ENCODE measurements at regions not wholly inside any gene's neighbourhood (a gene's known extent, or its start where the extent isn't known, plus 50 kb on each side); places are given as distances from the start of the nearest gene placed in this dataset.

DNA sequence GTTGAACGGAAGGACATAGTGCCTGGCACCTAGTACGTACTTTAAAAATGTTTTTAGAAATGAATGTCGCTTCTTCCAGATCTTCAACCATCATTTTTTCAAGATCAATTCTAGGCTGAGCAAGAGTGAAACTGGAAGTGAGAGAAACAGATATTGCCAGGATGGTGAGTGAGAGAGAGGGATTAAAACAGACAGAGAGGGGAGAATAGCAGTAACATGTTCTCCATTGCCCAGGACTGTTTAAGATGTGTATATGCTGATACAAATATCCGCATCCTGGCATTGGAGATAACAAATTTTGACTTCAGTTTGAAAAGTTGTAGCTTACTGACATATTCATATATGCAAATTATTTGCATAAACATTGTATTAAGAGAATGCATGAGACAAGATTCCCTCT lies 1156.1 kb downstream of the TBL1XR1 start:
- WGBS (ENCODE audit: low lambda C conversion rate) = 67% methylated on average over 4 of the region's 4 CpGs
- TF ChIP-seq RFX5 (IDR thresholded peaks at IDR 0.05; ENCODE audit: low read length) (no peak), ELF1 (IDR thresholded peaks at IDR 0.05) (no peak), RXRA (IDR thresholded peaks at IDR 0.05; ENCODE audit: borderline replicate concordance, low read depth) (no peak), GABPA (IDR thresholded peaks at IDR 0.05; ENCODE audit: low read depth) (no peak), MXI1 (IDR thresholded peaks at IDR 0.05; ENCODE audit: low read depth, low read length) (no peak), CHD2 (IDR thresholded peaks at IDR 0.05; ENCODE audit: low read length, partially characterized antibody) (no peak), SIN3A (IDR thresholded peaks at IDR 0.05; ENCODE audit: borderline replicate concordance, low read depth, low read length) (no peak), GATA2 (CRISPR knock-in tag; IDR thresholded peaks at IDR 0.05) (no peak), TAF1 (IDR thresholded peaks at IDR 0.05; ENCODE audit: borderline replicate concordance, low read depth, low read length) (no peak), MAX (IDR thresholded peaks at IDR 0.05; ENCODE audit: low read depth) (no peak), EP300 (IDR thresholded peaks at IDR 0.05; ENCODE audit: borderline replicate concordance in 1 of 2, low read depth in 1 of 2, low read length in 1 of 2) (no peak), POLR2AphosphoS5 (IDR thresholded peaks at IDR 0.05; ENCODE audit: low read depth, low read length) (no peak), FOXM1 (IDR thresholded peaks at IDR 0.05; ENCODE audit: low read depth) (no peak), JUND (IDR thresholded peaks at IDR 0.05) (no peak), TEAD4 (IDR thresholded peaks at IDR 0.05; ENCODE audit: borderline replicate concordance, insufficient read depth) (no peak)
- TF ChIP-seq, protein P1, sequence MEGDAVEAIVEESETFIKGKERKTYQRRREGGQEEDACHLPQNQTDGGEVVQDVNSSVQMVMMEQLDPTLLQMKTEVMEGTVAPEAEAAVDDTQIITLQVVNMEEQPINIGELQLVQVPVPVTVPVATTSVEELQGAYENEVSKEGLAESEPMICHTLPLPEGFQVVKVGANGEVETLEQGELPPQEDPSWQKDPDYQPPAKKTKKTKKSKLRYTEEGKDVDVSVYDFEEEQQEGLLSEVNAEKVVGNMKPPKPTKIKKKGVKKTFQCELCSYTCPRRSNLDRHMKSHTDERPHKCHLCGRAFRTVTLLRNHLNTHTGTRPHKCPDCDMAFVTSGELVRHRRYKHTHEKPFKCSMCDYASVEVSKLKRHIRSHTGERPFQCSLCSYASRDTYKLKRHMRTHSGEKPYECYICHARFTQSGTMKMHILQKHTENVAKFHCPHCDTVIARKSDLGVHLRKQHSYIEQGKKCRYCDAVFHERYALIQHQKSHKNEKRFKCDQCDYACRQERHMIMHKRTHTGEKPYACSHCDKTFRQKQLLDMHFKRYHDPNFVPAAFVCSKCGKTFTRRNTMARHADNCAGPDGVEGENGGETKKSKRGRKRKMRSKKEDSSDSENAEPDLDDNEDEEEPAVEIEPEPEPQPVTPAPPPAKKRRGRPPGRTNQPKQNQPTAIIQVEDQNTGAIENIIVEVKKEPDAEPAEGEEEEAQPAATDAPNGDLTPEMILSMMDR (IDR thresholded peaks at IDR 0.05) = no peak
- TF ChIP-seq, protein P2, sequence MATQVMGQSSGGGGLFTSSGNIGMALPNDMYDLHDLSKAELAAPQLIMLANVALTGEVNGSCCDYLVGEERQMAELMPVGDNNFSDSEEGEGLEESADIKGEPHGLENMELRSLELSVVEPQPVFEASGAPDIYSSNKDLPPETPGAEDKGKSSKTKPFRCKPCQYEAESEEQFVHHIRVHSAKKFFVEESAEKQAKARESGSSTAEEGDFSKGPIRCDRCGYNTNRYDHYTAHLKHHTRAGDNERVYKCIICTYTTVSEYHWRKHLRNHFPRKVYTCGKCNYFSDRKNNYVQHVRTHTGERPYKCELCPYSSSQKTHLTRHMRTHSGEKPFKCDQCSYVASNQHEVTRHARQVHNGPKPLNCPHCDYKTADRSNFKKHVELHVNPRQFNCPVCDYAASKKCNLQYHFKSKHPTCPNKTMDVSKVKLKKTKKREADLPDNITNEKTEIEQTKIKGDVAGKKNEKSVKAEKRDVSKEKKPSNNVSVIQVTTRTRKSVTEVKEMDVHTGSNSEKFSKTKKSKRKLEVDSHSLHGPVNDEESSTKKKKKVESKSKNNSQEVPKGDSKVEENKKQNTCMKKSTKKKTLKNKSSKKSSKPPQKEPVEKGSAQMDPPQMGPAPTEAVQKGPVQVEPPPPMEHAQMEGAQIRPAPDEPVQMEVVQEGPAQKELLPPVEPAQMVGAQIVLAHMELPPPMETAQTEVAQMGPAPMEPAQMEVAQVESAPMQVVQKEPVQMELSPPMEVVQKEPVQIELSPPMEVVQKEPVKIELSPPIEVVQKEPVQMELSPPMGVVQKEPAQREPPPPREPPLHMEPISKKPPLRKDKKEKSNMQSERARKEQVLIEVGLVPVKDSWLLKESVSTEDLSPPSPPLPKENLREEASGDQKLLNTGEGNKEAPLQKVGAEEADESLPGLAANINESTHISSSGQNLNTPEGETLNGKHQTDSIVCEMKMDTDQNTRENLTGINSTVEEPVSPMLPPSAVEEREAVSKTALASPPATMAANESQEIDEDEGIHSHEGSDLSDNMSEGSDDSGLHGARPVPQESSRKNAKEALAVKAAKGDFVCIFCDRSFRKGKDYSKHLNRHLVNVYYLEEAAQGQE (IDR thresholded peaks at IDR 0.05; ENCODE audit: low read depth, low read length) = no peak
- TF ChIP-seq, protein P3, sequence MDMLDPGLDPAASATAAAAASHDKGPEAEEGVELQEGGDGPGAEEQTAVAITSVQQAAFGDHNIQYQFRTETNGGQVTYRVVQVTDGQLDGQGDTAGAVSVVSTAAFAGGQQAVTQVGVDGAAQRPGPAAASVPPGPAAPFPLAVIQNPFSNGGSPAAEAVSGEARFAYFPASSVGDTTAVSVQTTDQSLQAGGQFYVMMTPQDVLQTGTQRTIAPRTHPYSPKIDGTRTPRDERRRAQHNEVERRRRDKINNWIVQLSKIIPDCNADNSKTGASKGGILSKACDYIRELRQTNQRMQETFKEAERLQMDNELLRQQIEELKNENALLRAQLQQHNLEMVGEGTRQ (IDR thresholded peaks at IDR 0.05; ENCODE audit: borderline replicate concordance, low read depth, low read length) = no peak
- Histone ChIP-seq H3K4me3 (ENCODE audit: low read depth in 2 of 2, low read length in 1 of 2) (no peak overlapping the region), H3K9me2 (no peaks in the 10 kb centered on the region), H3K79me2 (ENCODE audit: insufficient read depth) (no peaks in the 10 kb centered on the region), H3K36me3 (replicated peaks in 1 of 2; ENCODE audit: control insufficient read depth in 1 of 2, insufficient read depth in 2 of 2, low read length in 1 of 2) (no peaks in the 10 kb centered on the region), H4K20me1 (ENCODE audit: insufficient read depth) (no peaks in the 10 kb centered on the region), H2AFZ (ENCODE audit: low read depth) (no peak overlapping the region), H3K27ac (ENCODE audit: low read depth in 2 of 2, low read length in 1 of 2) (peak overlapping the region in 1 of 2 experiments; percentile 6; a peak in 1 of 4 replicates), H3K4me2 (no peak overlapping the region), H3K9ac (no peak overlapping the region), H3K9me3 (no peaks in the 10 kb centered on the region), H3F3A (replicated peaks; ENCODE audit: insufficient read depth) (no peaks in the 10 kb centered on the region), H3K4me1 (ENCODE audit: control insufficient read depth in 1 of 2, insufficient read depth in 2 of 2, low read depth in 1 of 2, low read length in 1 of 2) (no peaks in the 10 kb centered on the region; a peak in 1 of 4 replicates), H3K27me3 (ENCODE audit: insufficient read depth) (no peaks in the 10 kb centered on the region)
- DNase-seq = no peak
- CTCF ChIA-PET = interaction anchor here (1.7 kb wide), 1 partner anchor 9 kb away, joined by 3 read pairs; no protein-coding TSS in a partner anchor
- POLR2A ChIA-PET = no interaction called here

All from SK-N-SH (cell line).